IMR-90 (cell line): ENCODE measurements at regions not wholly inside any gene's neighbourhood (a gene's known extent, or its start where the extent isn't known, plus 50 kb on each side); places are given as distances from the start of the nearest gene placed in this dataset.

Experiments
- ATAC-seq: fragments of 200-7000 bp; cut with Tn5 transposase; 2 replicates; pipeline ENCODE4 v1.9.1; 2020; ENCODE audit warnings: low read depth, mild to moderate bottlenecking, moderate library complexity
- BruUV-seq: library from RNA; stranded (reverse); fragments of 400-500 nt; replicated peaks from 2 replicates; lab custom pipeline; 2021; lab: Mats Ljungman, UMichigan
- CTCF ChIA-PET: fragments of 300-600 bp; formaldehyde crosslinking; extraction: SDS; loops from one replicate; lab custom pipeline; 2021; ENCODE audit warnings: antibody characterized with exemption; lab: Yijun Ruan, JAX
- POLR2A ChIA-PET: fragments of 300-600 bp; sonication (Branson Sonifier 250); formaldehyde crosslinking; loops from one replicate; lab custom pipeline; 2022; ENCODE audit warnings: antibody characterized with exemption; ENCODE audit not compliant: unreplicated experiment; lab: Charles Lee
- DNase-seq: peaks from one replicate; pipeline ENCODE4 v3.0.0; 2013
- H2AFZ ChIP-seq: replicated peaks from 2 replicates; pipeline ENCODE3; 2013; ENCODE audit warnings: low read length, mild to moderate bottlenecking; ENCODE audit not compliant: poor library complexity
- H2AK5ac ChIP-seq: 2 replicates; pipeline ENCODE4 v1.6.1; 2013; ENCODE audit warnings: low read depth, low read length, inconsistent platforms
- H2AK9ac ChIP-seq: replicated peaks from 2 replicates; pipeline ENCODE3; 2013; ENCODE audit warnings: mild to moderate bottlenecking, low read depth, low read length, moderate library complexity; ENCODE audit not compliant: poor library complexity
- H2BK120ac ChIP-seq: 2 replicates; pipeline ENCODE4 v1.6.1; 2013; ENCODE audit warnings: low read depth, low read length, inconsistent platforms
- H2BK15ac ChIP-seq: 3 replicates; pipeline ENCODE4 v1.6.1; 2013; ENCODE audit warnings: low read depth, low read length, inconsistent platforms
- H2BK20ac ChIP-seq: 2 replicates; pipeline ENCODE4 v1.6.1; 2013; ENCODE audit warnings: low read depth, mild to moderate bottlenecking, inconsistent platforms, low read length, moderate library complexity
- H2BK5ac ChIP-seq: 2 replicates; pipeline ENCODE4 v1.6.1; 2013; ENCODE audit warnings: mild to moderate bottlenecking, low read depth, low read length, inconsistent platforms; ENCODE audit not compliant: poor library complexity, severe bottlenecking
- H3K14ac ChIP-seq: replicated peaks from 2 replicates; pipeline ENCODE4 v1.6.1; 2013; ENCODE audit warnings: low read depth, low read length, inconsistent platforms
- H3K18ac ChIP-seq: 2 replicates; pipeline ENCODE4 v1.6.1; 2013; ENCODE audit warnings: low read depth, low read length, control low read depth
- H3K23ac ChIP-seq: 2 replicates; pipeline ENCODE4 v1.6.1; 2013; ENCODE audit warnings: low read depth, low read length, inconsistent platforms
- H3K27ac ChIP-seq: 2 replicates; pipeline ENCODE4 v1.5.1; 2013; ENCODE audit warnings: mild to moderate bottlenecking, control low read depth, low read length; ENCODE audit not compliant: insufficient read depth
- H3K27me3 ChIP-seq: 2 replicates; pipeline ENCODE4 v1.6.1; 2013; ENCODE audit warnings: low read length; ENCODE audit not compliant: control insufficient read depth, insufficient read depth
- H3K36me3 ChIP-seq: 2 replicates; pipeline ENCODE4 v1.6.1; 2013; ENCODE audit warnings: low read length, mixed read lengths; ENCODE audit not compliant: control insufficient read depth, insufficient read depth
- H3K4ac ChIP-seq: 2 replicates; pipeline ENCODE4 v1.6.1; 2013; ENCODE audit warnings: low read depth, low read length, inconsistent platforms
- H3K4me1 ChIP-seq: 2 replicates; pipeline ENCODE4 v1.6.1; 2013; ENCODE audit warnings: low read length, mixed read lengths; ENCODE audit not compliant: control insufficient read depth, insufficient read depth
- H3K4me2 ChIP-seq: 2 replicates; pipeline ENCODE4 v1.6.1; 2013; ENCODE audit warnings: low read depth, mild to moderate bottlenecking, control low read depth, low read length, moderate library complexity
- H3K4me3 ChIP-seq: 2 replicates; pipeline ENCODE4 v1.5.1; 2013; ENCODE audit warnings: low read depth, mild to moderate bottlenecking, control low read depth, low read length, moderate library complexity; ENCODE audit not compliant: insufficient read depth
- H3K56ac ChIP-seq: 2 replicates; pipeline ENCODE4 v1.6.1; 2013; ENCODE audit warnings: low read length, inconsistent platforms; ENCODE audit not compliant: insufficient read depth; ENCODE audit errors: extremely low read depth
- H3K79me1 ChIP-seq, 2 experiments: 2 replicates each; pipeline ENCODE4 v1.6.1; 2013; ENCODE audit warnings: low read length in 2 of 2, inconsistent platforms in 1 of 2, low read depth in 1 of 2
- H3K9ac ChIP-seq: 2 replicates; pipeline ENCODE4 v1.6.1; 2013; ENCODE audit warnings: low read depth, low read length, control low read depth
- H3K9me1 ChIP-seq: 2 replicates; pipeline ENCODE4 v1.6.1; 2013; ENCODE audit warnings: low read length, inconsistent platforms; ENCODE audit not compliant: insufficient read depth
- H3K9me3 ChIP-seq: 2 replicates; pipeline ENCODE4 v1.6.1; 2013; ENCODE audit warnings: low read length; ENCODE audit not compliant: control insufficient read depth, insufficient read depth
- H4K20me1 ChIP-seq: 2 replicates; pipeline ENCODE4 v1.6.1; 2013; ENCODE audit warnings: low read length, inconsistent platforms; ENCODE audit not compliant: insufficient read depth
- H4K5ac ChIP-seq: 2 replicates; pipeline ENCODE4 v1.6.1; 2013; ENCODE audit warnings: mild to moderate bottlenecking, low read depth, low read length, control low read depth
- H4K8ac ChIP-seq, 2 experiments: 2 replicates each; pipeline ENCODE4 v1.6.1; 2013; ENCODE audit warnings: low read depth in 2 of 2, low read length in 2 of 2, control low read depth in 1 of 2, inconsistent platforms in 1 of 2
- H4K91ac ChIP-seq: 2 replicates; pipeline ENCODE4 v1.6.1; 2013; ENCODE audit warnings: low read depth, low read length, inconsistent platforms; ENCODE audit not compliant: insufficient read depth
- BHLHE40 ChIP-seq: fragments of 150-350 bp; IDR thresholded peaks from 2 replicates; pipeline ENCODE4 v1.6.1; 2016; ENCODE audit warnings: mild to moderate bottlenecking, low read depth, low read length
- POLR2A ChIP-seq: IDR thresholded peaks from 2 replicates; pipeline ENCODE4 v1.6.1; 2012; ENCODE audit warnings: mild to moderate bottlenecking, low read depth, low read length
- RCOR1 ChIP-seq: IDR thresholded peaks from 2 replicates; pipeline ENCODE4 v1.6.1; 2012; ENCODE audit warnings: mild to moderate bottlenecking, low read length, improper control_type of control experiment; ENCODE audit not compliant: insufficient replicate concordance
- SMC3 ChIP-seq: fragments of 150-350 bp; IDR thresholded peaks from 2 replicates; pipeline ENCODE4 v1.6.1; 2016; ENCODE audit warnings: low read depth, mild to moderate bottlenecking, antibody characterized with exemption, low read length, moderate library complexity
- USF2 ChIP-seq: fragments of 150-350 bp; IDR thresholded peaks from 2 replicates; pipeline ENCODE4 v1.6.1; 2017; ENCODE audit warnings: mild to moderate bottlenecking, antibody characterized with exemption, low read length, low read depth
- WGBS, 2 experiments: methylation state at CpG; one replicate each; pipeline versions ENCODE4 v1.1.5 to v1.1.7; 2013; ENCODE audit warnings: missing lambda C conversion rate in 2 of 2; ENCODE audit not compliant: insufficient read length in 1 of 2; ENCODE audit errors: extremely low coverage in 2 of 2; 5-methylcytosine and 5-hydroxymethylcytosine counted together
- dilution Hi-C: fragments of 300-500 bp; cut with HindIII; formaldehyde crosslinking; loops from one replicate; pipeline ENCODE4 v1.14.3; 2018; ENCODE audit warnings: low sequenced_read_pairs; ENCODE audit not compliant: unreplicated experiment
- in situ Hi-C: fragments of 300-500 bp; cut with MboI; formaldehyde crosslinking; loops from 3 replicates; pipeline ENCODE4 v1.14.3; 2019; ENCODE audit warnings: low sequenced_read_pairs, inconsistent platforms, mixed read lengths
- intact Hi-C: fragments of 100-400 bp; cut with micrococcal nuclease; formaldehyde crosslinking; loops from 2 replicates; pipeline ENCODE4 v1.10.0; 2022

- no peak overlapping the region for H4K8ac ChIP-seq
- no peak overlapping the region for H2AFZ ChIP-seq
- no peaks in the 10 kb centered on the region for H3K36me3 ChIP-seq
- H2BK120ac ChIP-seq: no peak overlapping the region
- no peak overlapping the region for H4K5ac ChIP-seq
- no peaks in the 10 kb centered on the region; the same call in 1 of the 2 replicates for H3K9me3 ChIP-seq
- H3K27ac ChIP-seq: no peak overlapping the region
- no peak overlapping the region for H4K91ac ChIP-seq
- H3K23ac ChIP-seq: no peak overlapping the region
- DNase-seq: no peak
- H2BK20ac ChIP-seq: no peak overlapping the region
- H3K4ac ChIP-seq: no peak overlapping the region
- no peak overlapping the region for H3K4me3 ChIP-seq
- no peak overlapping the region for H3K9ac ChIP-seq
- H3K18ac ChIP-seq: no peak overlapping the region
- no peaks in the 10 kb centered on the region for H3K79me1 ChIP-seq
- H3K9me1 ChIP-seq: no peaks in the 10 kb centered on the region
- intact Hi-C loops: no loop called here
- no peak for ATAC-seq
- in situ Hi-C loops: no loop called here
- ChIA-PET CTCF (no interaction called here), POLR2A (no interaction called here)
- no CpG with 5 or more reads among the region's 1 CpG for WGBS, 2 experiments
- BruUV-seq: no TSS peak
- H2BK5ac ChIP-seq: no peak overlapping the region
- no peaks in the 10 kb centered on the region for H4K20me1 ChIP-seq
- H3K4me1 ChIP-seq: peaks cover 5% of the 10 kb centered on the region; the same call in 1 of the 2 replicates
- no peak overlapping the region for H3K4me2 ChIP-seq
- TF ChIP-seq BHLHE40 (no peak), RCOR1 (no peak), USF2 (no peak), POLR2A (no peak), SMC3 (no peak)
- no peak overlapping the region for H2BK15ac ChIP-seq
- H2AK9ac ChIP-seq: no peak overlapping the region
- H3K56ac ChIP-seq: no peak overlapping the region
- no peaks in the 10 kb centered on the region for H3K27me3 ChIP-seq
- no peak overlapping the region for H3K14ac ChIP-seq
- no peak overlapping the region for H2AK5ac ChIP-seq
- dilution Hi-C loops: no loop called here
Observed at GRCh38 chr5:163755505-163755904, 250.1 kb downstream of the MAT2B start.
